GM23338 (cell line): ENCODE measurements at regions not wholly inside any gene's neighbourhood (a gene's known extent, or its start where the extent isn't known, plus 50 kb on each side); places are given as distances from the start of the nearest gene placed in this dataset.

Experiments used
- CREB1 ChIP-seq: fragments of 250-450 bp; sonication (Bioruptor Pico); IDR thresholded peaks from 2 replicates; pipeline ENCODE4 v1.5.0; 2020; ENCODE audit warnings: low read depth, mild to moderate bottlenecking, moderate library complexity
- TF ChIP-seq, protein P1 (sequence below), 2 experiments: fragments of 200-600 bp in 1 of 2; sonication (generic) in 1 of 2; conservative IDR thresholded peaks; 2 replicates each; pipeline versions ENCODE4 v1.5.1 to v1.6.1; 2016 to 2017; ENCODE audit warnings: antibody characterized with exemption in 2 of 2, low read depth in 2 of 2, mild to moderate bottlenecking in 2 of 2, moderate library complexity in 1 of 2

DNA sequence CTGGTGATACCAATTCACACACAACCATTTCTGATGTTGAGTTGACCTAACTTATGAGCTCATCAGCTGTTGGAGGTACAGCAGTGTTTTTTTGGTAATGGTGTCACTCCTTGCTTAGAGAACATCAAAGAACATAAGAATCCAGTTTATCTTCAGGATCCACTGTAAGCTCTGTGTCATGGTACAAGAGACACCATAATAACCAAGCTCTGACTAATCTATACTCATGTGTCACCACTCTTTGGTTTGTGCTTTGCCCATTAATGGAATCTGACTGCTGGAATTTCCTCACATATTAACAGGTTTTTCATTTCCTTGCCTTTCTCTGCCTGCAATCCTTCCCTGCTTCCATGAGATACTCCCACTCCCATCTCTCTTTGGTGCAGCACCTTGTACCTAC, 735.1 kb upstream of the LCORL start:
- TF ChIP-seq, protein P1, sequence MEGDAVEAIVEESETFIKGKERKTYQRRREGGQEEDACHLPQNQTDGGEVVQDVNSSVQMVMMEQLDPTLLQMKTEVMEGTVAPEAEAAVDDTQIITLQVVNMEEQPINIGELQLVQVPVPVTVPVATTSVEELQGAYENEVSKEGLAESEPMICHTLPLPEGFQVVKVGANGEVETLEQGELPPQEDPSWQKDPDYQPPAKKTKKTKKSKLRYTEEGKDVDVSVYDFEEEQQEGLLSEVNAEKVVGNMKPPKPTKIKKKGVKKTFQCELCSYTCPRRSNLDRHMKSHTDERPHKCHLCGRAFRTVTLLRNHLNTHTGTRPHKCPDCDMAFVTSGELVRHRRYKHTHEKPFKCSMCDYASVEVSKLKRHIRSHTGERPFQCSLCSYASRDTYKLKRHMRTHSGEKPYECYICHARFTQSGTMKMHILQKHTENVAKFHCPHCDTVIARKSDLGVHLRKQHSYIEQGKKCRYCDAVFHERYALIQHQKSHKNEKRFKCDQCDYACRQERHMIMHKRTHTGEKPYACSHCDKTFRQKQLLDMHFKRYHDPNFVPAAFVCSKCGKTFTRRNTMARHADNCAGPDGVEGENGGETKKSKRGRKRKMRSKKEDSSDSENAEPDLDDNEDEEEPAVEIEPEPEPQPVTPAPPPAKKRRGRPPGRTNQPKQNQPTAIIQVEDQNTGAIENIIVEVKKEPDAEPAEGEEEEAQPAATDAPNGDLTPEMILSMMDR (conservative IDR thresholded peaks at IDR 0.05; ENCODE audit: low read depth in 2 of 2), result no peak
- TF ChIP-seq CREB1, result no peak
